Panc1 (cell line): ENCODE measurements at regions not wholly inside any gene's neighbourhood (a gene's known extent, or its start where the extent isn't known, plus 50 kb on each side); places are given as distances from the start of the nearest gene placed in this dataset.

Experiments
- POLR2AphosphoS5 ChIP-seq: IDR thresholded peaks from 2 replicates; pipeline ENCODE4 v1.6.1; 2012; ENCODE audit warnings: mild to moderate bottlenecking, low read depth, low read length, moderate library complexity
- TF ChIP-seq, protein P1 (sequence below): fragments of 450-650 bp; IDR thresholded peaks from 2 replicates; pipeline ENCODE4 v1.5.1; 2017; ENCODE audit warnings: mild to moderate bottlenecking

DNA sequence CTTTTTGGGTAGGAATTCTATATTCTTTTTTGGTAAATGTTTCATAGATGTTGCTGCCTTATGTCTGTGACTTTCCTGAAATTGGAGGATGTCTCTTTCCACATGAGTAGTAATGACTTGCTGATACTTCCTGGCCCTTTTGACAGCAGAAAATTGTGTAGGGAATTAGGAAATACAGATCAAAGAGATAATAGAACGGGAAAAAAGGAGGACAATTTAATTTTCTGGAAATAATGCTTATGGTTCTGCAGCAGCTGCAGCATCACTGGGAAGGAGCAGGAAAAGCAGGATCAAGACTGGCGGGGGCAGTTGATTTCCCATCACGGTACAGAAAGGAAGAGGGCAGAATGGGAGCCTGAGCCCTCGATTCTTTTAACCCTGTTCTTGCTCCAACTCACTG, 68.8 kb upstream of the PZP start:
- TF ChIP-seq POLR2AphosphoS5, result no peak
- TF ChIP-seq, protein P1, sequence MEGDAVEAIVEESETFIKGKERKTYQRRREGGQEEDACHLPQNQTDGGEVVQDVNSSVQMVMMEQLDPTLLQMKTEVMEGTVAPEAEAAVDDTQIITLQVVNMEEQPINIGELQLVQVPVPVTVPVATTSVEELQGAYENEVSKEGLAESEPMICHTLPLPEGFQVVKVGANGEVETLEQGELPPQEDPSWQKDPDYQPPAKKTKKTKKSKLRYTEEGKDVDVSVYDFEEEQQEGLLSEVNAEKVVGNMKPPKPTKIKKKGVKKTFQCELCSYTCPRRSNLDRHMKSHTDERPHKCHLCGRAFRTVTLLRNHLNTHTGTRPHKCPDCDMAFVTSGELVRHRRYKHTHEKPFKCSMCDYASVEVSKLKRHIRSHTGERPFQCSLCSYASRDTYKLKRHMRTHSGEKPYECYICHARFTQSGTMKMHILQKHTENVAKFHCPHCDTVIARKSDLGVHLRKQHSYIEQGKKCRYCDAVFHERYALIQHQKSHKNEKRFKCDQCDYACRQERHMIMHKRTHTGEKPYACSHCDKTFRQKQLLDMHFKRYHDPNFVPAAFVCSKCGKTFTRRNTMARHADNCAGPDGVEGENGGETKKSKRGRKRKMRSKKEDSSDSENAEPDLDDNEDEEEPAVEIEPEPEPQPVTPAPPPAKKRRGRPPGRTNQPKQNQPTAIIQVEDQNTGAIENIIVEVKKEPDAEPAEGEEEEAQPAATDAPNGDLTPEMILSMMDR, result no peak
